HG03045 (cell line): ENCODE measurements at regions not wholly inside any gene's neighbourhood (a gene's known extent, or its start where the extent isn't known, plus 50 kb on each side); places are given as distances from the start of the nearest gene placed in this dataset.
A peak's percentile ranks its signal among the peaks of the same experiment; 100 is the strongest.

ENCODE experiments used
- ATAC-seq: cut with Tn5 transposase; IDR thresholded peaks from one replicate; pipeline ENCODE4 v1.9.1; 2021; ENCODE audit warnings: mild to moderate bottlenecking, moderate library complexity; ENCODE audit not compliant: unreplicated experiment

DNA sequence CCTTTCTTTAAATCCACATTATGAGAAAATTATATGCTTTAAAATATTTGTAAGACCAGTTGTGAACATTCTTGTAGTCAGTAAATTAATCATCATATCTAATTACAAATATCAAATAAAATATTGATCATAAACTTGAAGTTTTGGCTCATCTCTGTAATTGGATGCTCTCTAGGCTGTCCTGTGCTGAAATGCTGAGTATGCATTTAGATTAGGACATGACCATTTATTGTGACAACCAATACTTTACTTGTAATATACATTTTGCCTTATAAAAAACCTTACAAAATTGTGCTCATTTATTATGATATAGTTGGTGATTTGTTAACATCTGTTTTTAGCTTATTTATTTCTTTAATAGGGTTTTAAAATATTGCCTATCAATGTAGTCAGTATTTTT lies 116.1 kb upstream of the DOCK10 start:
- ATAC-seq: no peak

DNA sequence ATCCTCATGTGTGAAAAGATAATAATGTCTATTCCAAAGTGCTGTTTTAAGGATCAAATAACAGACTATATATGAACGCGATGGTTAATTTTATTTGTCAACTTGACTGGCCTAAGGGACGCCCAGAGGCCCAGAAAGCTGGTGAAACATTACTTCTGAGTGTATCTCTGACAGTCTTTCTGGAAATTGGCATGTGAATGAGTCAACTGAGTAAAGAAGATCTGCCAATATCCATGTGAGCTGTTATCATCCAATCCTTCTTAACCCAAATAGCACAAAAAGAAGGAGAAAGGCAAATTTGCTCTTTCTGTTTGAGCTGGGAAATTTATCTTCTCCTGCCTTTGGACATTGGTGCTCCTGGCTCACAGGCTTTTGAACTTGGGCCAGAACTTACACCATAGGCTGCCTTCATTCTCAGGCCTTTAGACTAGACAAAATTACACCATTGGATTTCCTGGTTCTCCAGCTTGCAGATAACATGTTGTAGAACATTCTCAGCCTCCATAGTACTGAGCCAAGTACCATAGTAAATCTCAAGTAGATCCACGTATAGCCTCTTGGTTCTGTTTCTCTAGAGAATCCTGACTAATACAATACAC lies 114.7 kb upstream of the DOCK10 start:
- no peak for ATAC-seq

DNA sequence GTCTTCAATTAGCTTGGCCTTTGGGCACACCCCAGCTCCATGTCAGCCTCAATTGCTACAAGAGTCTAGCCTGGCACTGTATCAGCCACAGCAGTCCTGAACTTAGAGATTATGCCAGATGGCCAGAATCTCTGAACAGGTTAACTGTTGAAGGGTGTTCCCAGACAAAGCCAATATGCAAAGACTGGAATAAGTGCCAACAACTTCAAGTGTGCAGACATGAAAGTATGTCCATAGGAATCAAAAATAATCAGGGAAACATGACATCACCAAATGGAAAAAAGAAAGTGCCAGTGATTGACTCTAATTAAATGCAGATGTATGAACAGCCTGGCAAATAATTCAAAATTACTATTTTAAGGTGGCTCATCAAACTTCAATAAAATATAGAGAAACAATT lies 98.5 kb upstream of the DOCK10 start:
- ATAC-seq: no peak

DNA sequence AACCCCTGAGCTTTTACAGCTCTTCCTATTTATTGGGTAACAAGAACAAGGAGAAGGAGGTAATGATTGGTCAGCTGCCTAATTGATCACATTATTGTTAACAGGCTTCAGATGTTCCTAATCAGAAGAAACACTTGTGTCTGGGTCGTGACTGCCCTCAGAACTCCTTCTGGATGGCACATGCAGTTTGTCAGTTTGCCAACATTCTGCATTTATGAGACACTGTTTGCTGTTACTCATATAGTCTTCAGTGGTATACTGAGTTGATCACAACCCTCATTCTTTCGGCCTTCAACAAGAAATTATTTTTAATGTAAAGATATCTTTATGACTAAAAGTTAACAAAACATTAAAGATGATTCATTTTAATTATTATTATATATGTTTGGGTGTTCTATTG lies 95.7 kb upstream of the DOCK10 start:
- no peak for ATAC-seq

DNA sequence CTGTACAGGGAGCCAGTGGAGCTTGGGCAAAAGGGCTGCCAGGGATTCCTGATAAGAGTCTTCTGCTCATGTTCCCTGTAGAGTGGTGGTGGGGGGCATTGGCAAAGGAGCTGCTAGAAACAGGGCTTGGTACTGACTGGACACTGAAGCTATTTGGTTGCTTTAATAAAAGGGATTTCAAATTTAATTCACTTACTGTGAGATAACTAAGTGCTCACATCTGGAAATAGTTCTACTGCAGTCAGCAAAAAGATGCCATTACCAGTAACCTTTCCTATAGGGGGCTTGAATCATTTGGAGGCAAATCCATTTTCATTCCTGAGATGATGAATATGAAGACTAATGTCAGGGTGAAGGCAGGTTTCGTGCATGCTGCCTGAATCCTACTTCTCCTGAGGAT lies 94.3 kb upstream of the DOCK10 start:
- ATAC-seq: no peak

DNA sequence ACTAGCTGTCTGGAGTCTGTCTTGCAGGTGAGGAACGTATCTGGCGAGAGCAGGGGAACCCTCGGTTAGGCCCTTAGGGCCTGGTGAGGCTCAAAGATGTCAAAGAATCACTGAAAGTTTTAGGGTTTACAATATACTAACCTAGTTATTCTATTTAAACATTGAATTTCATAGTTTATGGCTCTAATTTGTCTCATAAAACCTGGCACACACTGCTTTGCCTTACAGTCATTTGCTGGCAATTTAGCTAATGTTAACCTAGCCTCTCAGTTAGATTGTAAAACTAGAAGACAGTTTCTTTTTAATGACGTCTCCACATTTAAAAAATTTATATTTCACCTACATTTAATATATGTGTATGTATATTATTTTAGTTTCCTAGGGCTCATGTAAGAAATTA lies 89.6 kb upstream of the DOCK10 start:
- no peak for ATAC-seq

DNA sequence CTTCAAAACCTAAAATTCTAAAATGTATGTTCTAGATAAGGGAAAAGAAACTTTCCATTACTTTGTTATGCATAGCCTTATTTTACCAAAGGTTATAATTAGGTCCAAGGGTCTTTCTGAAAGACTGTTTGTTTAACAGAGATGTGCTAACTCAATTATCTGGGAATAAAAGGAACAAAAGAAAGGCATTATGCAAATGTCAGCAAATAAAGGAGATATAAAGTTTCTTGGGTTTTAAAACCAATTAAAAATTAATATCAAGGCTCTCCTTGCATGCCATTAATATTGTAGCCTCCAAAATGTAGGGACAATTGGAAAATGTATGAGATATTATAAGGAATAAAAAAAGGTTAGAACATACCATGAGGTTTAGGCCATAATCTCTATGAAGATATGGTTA lies 87.8 kb upstream of the DOCK10 start:
- no peak for ATAC-seq

DNA sequence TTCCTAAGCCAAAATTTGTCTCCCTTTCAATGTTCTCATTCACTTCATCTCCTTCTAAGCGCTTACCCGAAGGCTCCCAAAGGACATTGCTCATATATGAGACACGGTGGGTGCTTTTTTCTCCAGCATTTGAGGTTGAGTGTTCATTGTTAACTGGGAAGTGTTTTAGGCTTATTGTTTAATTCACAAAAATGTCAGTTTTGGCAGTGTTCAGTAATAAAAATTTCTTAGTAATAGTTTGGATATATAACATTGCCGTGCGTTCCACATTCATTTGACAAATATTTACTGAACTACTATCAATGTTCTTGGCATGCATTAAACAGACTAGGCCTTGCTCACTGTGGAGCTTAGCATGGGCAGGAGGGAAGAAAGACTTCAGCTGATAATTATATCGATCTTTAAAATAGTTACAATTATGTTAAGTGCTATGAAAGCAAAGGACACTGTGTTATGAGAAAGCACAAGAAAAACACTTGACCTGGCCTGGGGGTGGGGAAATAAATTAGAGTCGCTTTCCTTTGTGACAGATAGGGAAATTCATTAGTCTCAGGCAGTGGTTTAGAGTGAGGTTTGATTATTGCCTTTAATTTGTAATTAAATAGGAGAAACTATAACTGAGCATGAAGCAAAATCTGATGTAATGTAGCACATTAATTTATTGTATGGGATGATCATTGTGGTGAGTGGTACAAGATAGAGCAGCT lies 82.2 kb upstream of the DOCK10 start:
- ATAC-seq: no peak

DNA sequence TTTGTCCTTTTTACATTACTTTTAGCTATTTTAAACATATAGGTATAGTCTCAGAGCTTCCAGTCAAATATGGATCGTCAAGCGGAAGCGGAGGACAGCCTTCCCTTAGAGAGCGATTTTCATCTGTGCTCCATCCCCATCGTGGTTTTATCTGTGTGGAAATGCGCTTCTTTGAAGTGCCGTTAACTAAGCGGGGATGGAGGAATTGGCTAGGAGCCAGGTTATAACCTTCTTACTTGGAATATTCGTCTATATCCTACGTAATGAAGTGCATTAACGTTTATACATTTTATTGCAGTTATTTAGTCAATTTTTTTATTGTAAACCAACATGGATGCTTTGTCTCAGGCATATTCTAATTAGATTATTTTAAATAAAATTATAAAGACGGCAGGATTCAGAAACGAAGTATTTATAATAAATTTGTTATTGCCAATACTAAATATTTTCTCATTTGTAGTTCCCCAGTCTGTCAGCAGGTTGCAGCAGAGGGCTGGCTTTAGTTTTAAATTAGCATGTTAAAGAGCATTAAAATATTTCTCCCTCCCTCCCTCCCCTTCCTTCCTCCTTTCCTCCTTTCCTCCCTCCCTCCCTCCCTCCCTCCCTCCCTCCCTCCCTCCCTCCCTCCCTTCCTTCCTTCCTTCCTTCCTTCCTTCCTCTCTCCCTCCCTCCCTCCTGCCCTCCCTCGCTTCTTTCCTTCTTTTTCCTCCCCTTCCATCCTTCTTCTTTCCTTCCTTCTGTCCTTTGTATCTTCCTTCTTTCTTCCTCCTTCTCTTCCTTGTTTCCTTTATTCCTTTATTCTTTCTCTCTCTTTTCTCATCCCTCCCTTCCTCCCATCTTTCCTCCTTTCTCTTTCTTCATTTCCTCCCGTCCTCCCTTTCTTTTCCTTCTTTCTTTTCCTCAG lies 80.6 kb upstream of the DOCK10 start:
- no peak for ATAC-seq

DNA sequence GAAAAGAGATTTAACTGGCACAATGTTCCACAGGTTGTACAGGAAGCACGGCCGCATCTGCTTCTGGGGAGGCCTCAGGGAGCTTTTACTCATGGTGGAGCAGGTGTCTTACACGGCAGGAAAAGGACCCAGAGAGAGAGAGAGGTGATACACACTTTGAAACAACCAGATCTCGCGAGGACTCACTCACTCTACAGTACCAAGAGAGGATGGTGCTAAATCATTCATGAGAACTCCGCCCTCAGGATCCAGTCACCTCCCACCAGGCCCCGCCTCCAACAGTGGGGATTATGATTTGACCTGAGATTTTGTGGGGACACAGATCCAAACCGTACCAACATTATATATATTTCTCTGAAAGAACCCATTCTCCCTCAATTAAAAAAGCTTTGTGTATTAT lies 79.7 kb upstream of the DOCK10 start:
- no peak for ATAC-seq

DNA sequence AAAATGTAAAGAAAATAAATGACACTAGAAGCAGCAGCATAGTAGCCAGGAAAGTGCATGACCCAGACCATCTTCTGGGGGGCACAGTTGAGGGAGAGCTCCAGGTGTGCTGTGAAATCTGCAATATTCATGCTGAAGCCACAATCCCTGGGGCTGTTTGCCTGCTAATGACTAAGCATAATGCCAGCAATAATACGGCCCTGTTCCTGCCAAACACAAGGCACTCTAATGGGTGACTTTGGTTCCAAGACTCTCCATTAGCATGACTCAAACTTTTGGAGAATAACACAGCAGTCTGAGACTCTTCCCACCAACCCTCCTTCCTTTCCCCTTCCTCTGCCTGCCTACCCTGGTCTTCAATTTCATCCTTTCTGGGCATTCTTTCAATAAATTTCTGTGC lies 77.9 kb upstream of the DOCK10 start:
- ATAC-seq: no peak

DNA sequence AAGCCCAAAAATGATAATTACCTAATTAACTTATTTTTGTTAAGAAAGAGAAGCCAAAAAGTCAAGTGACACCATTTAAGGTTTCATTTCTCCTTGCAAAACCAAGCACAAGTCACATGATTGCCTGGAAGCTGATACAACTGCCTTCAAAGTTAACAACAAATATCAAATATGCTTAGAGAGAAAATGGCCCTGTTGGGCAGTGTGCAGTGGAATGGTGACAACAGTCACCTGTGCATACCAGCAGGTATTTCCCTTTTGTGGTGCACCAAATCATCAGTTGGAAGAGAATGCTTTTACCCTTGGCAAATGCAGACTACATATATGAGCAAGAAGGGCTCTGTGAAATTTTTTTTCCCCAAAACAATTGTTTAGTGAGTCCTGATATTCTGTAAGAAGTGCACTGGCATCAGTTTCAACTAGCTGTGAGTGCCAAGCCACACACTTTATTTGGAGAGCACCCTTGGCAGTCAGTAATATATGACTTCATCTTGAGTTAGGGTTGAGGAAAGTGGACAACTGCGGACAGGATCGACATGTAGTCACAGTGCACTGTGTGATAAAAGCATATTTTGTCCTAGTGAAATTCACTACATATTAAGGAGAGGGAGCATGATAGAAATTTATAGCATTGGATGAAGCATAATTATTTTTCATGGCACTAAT lies 74.9 kb upstream of the DOCK10 start:
- no peak for ATAC-seq

DNA sequence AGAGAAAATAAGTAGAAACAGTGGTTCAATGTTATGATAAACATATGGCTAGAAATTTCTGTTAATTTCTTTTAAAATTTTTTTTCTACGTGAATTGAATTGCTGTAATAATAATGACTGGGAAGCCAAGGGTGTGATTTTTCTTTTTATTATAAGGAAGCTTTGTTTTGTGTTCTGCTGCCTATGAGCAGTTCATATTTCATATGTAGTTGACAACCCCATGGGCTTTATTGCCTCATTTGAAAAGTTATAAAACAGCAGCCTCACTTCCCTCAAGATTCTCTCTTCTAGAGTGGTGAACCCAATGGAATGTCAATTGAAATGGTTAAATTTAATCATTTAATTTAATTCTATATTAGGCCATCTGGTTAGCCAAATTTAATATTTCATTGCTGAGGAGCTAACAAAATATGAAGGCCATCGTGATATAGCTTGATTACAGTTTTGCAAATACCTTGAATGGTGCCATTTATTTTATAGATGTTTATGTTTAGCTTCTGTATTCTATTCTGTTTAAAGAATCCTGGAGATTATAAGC lies 72.6 kb upstream of the DOCK10 start:
- ATAC-seq: no peak

DNA sequence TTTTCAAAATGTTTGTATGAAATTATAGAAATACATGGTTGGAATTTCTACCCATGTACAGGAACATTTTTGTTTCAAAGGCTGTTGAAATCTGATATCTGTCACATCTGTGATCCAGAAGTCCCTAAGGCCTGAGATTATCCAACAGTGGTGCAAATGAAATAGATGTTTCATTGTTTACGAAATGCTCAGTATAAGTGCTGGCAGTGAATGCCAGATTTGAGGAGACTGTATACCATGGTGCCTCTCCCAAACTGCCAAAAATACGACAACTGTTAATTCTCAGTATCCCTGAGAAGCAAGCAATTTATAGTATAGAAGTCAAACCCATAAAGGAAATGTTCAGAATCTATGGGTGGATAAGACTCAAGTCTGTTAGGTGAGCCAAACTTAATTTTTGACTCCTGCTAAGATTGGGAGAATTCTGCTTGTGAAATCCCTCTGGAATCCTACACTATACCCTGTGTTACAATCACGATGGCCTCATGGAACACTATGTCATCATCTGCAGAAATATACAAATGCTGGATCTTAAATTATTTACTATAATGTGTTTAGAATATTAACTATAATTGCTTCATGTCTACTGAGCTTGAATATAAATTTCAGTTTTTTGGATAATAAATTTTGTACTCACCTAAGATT lies 71.2 kb upstream of the DOCK10 start:
- no peak for ATAC-seq

DNA sequence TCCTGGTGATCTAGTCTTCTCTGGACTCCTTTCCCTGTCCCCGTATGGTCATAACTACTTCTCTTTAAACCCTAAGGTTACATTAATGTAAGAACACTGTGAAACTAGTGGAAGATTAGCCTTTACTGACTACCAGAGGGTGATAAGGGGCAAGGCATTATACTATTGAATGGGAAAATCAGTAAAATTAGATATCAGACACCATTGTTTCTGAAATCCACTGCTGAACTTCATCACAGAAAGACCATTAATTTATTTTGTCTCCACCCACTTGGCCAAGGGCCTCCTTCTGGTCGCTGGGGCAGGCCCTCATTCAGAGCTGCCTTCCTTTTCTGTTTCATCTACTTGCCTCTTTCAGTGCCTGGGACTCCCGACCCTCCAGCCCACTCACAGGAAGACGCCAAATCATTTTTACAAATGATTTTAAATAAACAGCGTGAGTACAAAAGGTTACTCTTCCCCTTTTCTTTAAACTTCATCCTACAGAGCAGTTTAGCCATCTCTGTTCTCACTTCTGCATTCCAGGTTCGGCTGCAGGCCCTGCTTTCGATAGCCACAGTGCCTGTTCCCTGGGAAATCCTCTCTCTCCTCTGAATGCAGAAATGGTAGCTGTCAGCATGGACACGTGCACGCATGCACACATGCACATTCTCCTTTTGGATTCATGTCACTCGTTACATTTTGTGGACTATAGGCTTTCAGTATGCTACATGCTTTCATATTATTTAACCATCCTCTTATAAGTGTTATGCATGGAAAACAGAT lies 70.3 kb upstream of the DOCK10 start:
- ATAC-seq: peak; percentile 61

DNA sequence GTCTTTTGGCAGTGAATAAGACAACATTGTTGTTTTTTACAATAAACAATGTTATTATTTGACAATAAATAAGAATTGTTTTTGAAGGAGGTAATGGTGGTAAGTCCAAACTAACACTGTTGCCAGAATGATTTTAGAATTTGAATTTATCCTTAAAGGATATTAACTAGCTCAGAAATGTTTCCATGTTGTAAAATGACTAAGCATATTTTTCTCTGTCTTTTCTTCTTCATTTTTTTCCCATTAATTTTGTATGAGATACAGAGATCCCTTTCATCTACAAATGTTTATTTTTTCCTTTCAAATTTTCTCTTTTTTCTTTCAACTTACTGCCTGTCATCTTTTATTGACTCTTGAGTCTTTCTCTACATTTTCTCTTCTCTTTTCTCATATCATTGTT lies 66.5 kb upstream of the DOCK10 start:
- ATAC-seq: no peak

DNA sequence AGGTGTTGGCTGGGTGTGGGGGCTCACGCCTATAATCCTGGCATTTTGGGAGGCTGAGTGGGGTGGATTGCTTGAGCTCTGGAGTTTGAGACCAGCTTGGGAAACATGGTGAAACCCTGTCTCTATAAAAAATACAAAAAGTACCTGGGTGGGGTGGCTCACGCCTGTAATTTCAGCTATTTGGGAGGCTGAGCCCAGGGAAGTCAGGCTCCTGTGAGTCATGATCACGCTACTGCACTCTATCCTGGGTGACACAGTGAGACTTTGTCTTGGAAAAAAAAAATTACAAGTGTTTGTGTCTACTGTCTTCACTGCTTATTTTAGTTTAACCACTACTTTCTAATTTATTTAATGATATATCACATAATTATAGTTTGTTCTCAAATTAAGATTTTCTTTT lies 62.7 kb upstream of the DOCK10 start:
- no peak for ATAC-seq

DNA sequence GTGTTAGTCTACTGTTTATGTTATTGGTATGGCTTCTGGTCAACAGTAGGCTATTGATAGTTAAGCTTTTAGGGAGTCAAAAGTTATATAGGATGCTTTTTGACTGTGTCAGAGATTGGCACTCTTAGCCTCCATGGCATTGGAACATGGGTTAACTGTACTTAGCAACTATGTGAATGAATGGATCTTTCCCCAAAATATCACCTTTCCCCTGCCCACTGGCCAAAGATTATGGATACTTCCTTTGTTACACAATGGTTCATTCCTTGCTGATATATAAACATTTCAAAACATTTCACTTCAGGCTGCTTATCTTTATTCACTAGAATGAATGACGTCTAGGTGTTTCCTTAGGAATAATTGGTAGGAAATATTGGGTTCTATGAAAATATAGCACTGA lies 62.1 kb upstream of the DOCK10 start:
- ATAC-seq: no peak

DNA sequence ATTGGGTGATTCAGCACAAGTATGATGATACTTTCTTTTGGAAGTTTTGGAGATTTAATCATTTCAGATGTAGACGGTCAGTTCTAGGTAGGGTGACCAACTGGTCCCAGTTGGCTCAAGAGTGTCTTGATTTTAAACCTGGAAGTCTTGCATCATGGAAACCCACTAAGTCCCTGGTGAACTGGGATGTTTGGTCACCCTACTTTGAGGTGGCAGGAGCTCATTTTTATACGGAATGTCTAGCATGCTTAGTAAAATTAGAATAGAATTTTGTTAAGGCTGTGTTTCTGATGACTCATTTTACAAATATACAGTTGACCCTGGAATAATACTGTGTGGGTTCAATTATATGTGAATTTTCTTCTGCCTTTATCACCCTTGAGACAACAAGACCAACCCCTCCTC lies 61.5 kb upstream of the DOCK10 start:
- no peak for ATAC-seq

DNA sequence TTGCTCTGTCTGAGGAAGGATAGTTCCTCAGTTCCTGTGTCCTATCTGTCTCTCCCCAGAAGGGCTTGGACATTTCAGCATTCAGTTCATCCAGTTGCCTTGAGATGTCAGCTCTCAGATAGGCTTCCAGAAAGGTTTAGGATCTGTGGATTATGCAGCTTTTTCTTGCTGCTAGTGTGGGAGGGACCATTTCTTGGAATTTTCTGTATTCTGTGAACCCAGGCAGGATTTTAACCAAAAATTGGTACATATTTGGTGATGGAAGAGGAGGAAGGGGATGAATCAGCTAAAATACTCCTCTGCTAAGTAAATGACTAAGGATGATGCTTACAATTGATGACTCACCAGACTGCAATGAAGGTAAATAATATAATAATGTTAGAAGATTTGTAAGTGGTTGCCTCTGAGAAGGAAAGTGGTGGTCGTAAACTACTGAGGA lies 58.6 kb upstream of the DOCK10 start:
- no peak for ATAC-seq
